HCT116 (cell line): ENCODE measurements at regions not wholly inside any gene's neighbourhood (a gene's known extent, or its start where the extent isn't known, plus 50 kb on each side); places are given as distances from the start of the nearest gene placed in this dataset.

Source experiments
- ATAC-seq: fragments of 200-7000 bp; cut with Tn5 transposase; 2 replicates; pipeline ENCODE4 v1.9.1; 2020; ENCODE audit warnings: mild to moderate bottlenecking, moderate library complexity
- BruUV-seq: library from RNA; stranded (reverse); fragments of 400-500 nt; replicated peaks from 2 replicates; lab custom pipeline; 2021; lab: Mats Ljungman, UMichigan
- CTCF ChIA-PET: fragments of 300-600 bp; sonication (Branson Sonifier 250); formaldehyde crosslinking; loops from one replicate; lab custom pipeline; 2021; ENCODE audit warnings: antibody characterized with exemption; lab: Charles Lee
- POLR2A ChIA-PET: fragments of 300-600, 350-600 bp; sonication (Branson Sonifier 250); formaldehyde crosslinking; loops from one replicate; lab custom pipeline; 2021; ENCODE audit warnings: antibody characterized with exemption; lab: Charles Lee
- RAD21 ChIA-PET, 2 experiments: fragments of 300-600 bp; sonication (Branson Sonifier 250); formaldehyde crosslinking; loops; one replicate each; lab custom pipeline; 2023; ENCODE audit warnings: low total read pairs in 2 of 2; ENCODE audit not compliant: uncharacterized antibody in 2 of 2, unreplicated experiment in 2 of 2, low non-redundant PET in 1 of 2; lab: Charles Lee
- DNase-seq: peaks from one replicate; pipeline ENCODE4 v3.0.0-alpha.2; 2010; ENCODE audit warnings: low read depth, low spot score
- H2AFZ ChIP-seq: fragments of 200-600 bp; shearing (Covaris generic), sonication (generic); 2 replicates; pipeline ENCODE4 v1.6.1; 2017; ENCODE audit warnings: low read depth, mixed run types, mixed read lengths, antibody characterized with exemption, low read length; ENCODE audit not compliant: poor library complexity, severe bottlenecking
- H3K27ac ChIP-seq: 2 replicates; pipeline ENCODE4 v1.5.1; 2012; ENCODE audit warnings: low read depth, low read length
- H3K27me3 ChIP-seq: fragments of 200-600 bp; sonication (generic); 2 replicates; pipeline ENCODE4 v1.6.1; 2016; ENCODE audit warnings: mixed run types, low read length, mixed read lengths; ENCODE audit not compliant: insufficient read depth
- H3K36me3 ChIP-seq, 2 experiments: fragments of 200-500 bp in 1 of 2; fragments of 200-600 bp in 1 of 2; sonication (Bioruptor generic) in 1 of 2; sonication (generic) in 1 of 2; 2 replicates each; pipeline versions ENCODE4 v1.5.1 to v1.6.1; 2014 to 2016; ENCODE audit warnings: low read length in 2 of 2, inconsistent platforms in 1 of 2, mixed read lengths in 1 of 2, mixed run types in 1 of 2; ENCODE audit not compliant: insufficient read depth in 2 of 2, control insufficient read depth in 1 of 2
- H3K4me1 ChIP-seq, 2 experiments: fragments of 200-600 bp in 1 of 2; sonication (generic) in 1 of 2; 2 replicates each; pipeline versions ENCODE4 v1.5.1 to v1.6.1; 2012 to 2017; ENCODE audit warnings: low read length in 2 of 2, inconsistent platforms in 1 of 2, mild to moderate bottlenecking in 1 of 2, mixed read lengths in 1 of 2, mixed run types in 1 of 2, moderate library complexity in 1 of 2; ENCODE audit not compliant: insufficient read depth in 2 of 2, control insufficient read depth in 1 of 2
- H3K4me2 ChIP-seq: fragments of 200-600 bp; sonication (generic); 2 replicates; pipeline ENCODE4 v1.6.1; 2017; ENCODE audit warnings: mixed run types, low read length, mixed read lengths
- H3K4me3 ChIP-seq, 2 experiments: fragments of 200-600 bp in 1 of 2; sonication (generic) in 1 of 2; replicated peaks in 1 of 2; 2 replicates each; pipeline ENCODE4 v1.5.1; 2011 to 2016; ENCODE audit warnings: low read length in 2 of 2, control low read depth in 1 of 2, low read depth in 1 of 2, mild to moderate bottlenecking in 1 of 2, mixed read lengths in 1 of 2, mixed run types in 1 of 2
- H3K79me2 ChIP-seq: fragments of 200-600 bp; sonication (generic); 2 replicates; pipeline ENCODE4 v1.6.1; 2017; ENCODE audit warnings: mild to moderate bottlenecking, mixed run types, low read length, moderate library complexity, mixed read lengths; ENCODE audit not compliant: insufficient read depth
- H3K9ac ChIP-seq: fragments of 200-600 bp; sonication (generic); 2 replicates; pipeline ENCODE4 v1.6.1; 2016; ENCODE audit warnings: low read length, mixed read lengths
- H3K9me2 ChIP-seq: fragments of 200-600 bp; sonication (generic), shearing (Covaris generic); 2 replicates; pipeline ENCODE4 v1.6.1; 2017; ENCODE audit warnings: mixed run types, mild to moderate bottlenecking, moderate library complexity; ENCODE audit not compliant: insufficient read depth
- H3K9me3 ChIP-seq, 2 experiments: fragments of 200-500 bp in 1 of 2; fragments of 200-600 bp in 1 of 2; sonication (Bioruptor generic) in 1 of 2; sonication (generic) in 1 of 2; 2 replicates each; pipeline ENCODE4 v1.6.1; 2014 to 2017; ENCODE audit warnings: low read length in 2 of 2, mixed read lengths in 2 of 2, inconsistent platforms in 1 of 2, low read depth in 1 of 2, mild to moderate bottlenecking in 1 of 2, mixed run types in 1 of 2, moderate library complexity in 1 of 2; ENCODE audit not compliant: control insufficient read depth in 1 of 2, insufficient read depth in 1 of 2
- H4K20me1 ChIP-seq: fragments of 200-600 bp; sonication (generic), shearing (Covaris generic); 2 replicates; pipeline ENCODE4 v1.6.1; 2017; ENCODE audit warnings: mixed run types, mild to moderate bottlenecking, moderate library complexity; ENCODE audit not compliant: insufficient read depth
- ELF1 ChIP-seq: IDR thresholded peaks from 2 replicates; pipeline ENCODE4 v1.6.1; 2012; ENCODE audit warnings: low read depth, borderline replicate concordance
- EZH2 ChIP-seq: fragments of 200-600 bp; sonication (generic); IDR thresholded peaks from 2 replicates; pipeline ENCODE4 v1.6.1; 2017; ENCODE audit warnings: antibody characterized with exemption, mixed run types
- EZH2phosphoT487 ChIP-seq: fragments of 200-600 bp; IDR thresholded peaks from 2 replicates; pipeline ENCODE4 v1.6.1; 2018; ENCODE audit warnings: antibody characterized with exemption, borderline replicate concordance
- POLR2AphosphoS5 ChIP-seq: IDR thresholded peaks from 2 replicates; pipeline ENCODE4 v1.6.1; 2011; ENCODE audit warnings: mild to moderate bottlenecking, low read depth, low read length, moderate library complexity
- SP1 ChIP-seq: IDR thresholded peaks from 2 replicates; pipeline ENCODE4 v1.6.1; 2012; ENCODE audit warnings: low read depth
- TCF7L2 ChIP-seq: IDR thresholded peaks from 2 replicates; pipeline ENCODE4 v1.7.0; 2011; ENCODE audit warnings: borderline replicate concordance, inconsistent platforms; ENCODE audit not compliant: insufficient read depth, insufficient read length; ENCODE audit errors: extremely low read depth
- ZNF274 ChIP-seq: fragments of 200-500 bp; sonication (Bioruptor generic); IDR thresholded peaks from 2 replicates; pipeline ENCODE4 v1.6.1; 2014; ENCODE audit warnings: mild to moderate bottlenecking, low read depth, low read length, inconsistent platforms
- intact Hi-C: fragments of 100-400 bp; cut with micrococcal nuclease; formaldehyde crosslinking; loops from 2 replicates; pipeline ENCODE4 v1.10.0; 2022
- TF ChIP-seq, protein P1 (sequence below): IDR thresholded peaks from 2 replicates; pipeline ENCODE4 v1.6.1; 2012
- TF ChIP-seq, protein P2 (sequence below): IDR thresholded peaks from 2 replicates; pipeline ENCODE4 v1.6.1; 2012; ENCODE audit warnings: low read depth

DNA sequence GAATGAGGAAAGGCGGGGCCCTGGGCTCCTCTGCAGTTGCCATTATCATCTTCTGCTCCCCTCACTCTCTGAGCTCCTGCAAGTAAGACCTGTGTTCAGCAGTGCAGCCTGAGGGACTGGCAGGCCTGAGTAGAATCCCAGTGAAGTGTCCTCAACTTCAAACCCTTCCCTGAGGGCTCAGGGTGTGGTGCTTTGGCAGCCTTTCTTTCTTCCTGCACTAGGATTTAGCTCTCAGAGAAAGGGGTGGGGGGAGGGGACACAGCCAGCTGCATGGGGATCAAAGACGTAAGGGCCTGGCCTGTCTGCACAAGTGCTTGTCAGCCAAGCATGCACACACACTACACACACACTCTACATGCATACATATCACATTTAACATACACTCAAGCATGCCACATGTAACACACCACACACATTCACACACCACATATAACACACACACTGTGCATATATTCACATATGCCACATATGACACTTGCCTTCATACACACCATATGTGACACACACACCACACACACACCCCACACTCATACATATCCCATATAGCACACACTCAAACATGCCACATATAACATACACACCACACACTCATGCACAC lies 223.4 kb upstream of the RPL34 start:
- H3K27ac ChIP-seq, result no peak overlapping the region
- RAD21 ChIA-PET, result no interaction called here
- DNase-seq (no peak), ATAC-seq (no peak)
- no TSS peak for BruUV-seq
- no peak overlapping the region for H3K4me2 ChIP-seq
- no peaks in the 10 kb centered on the region for H3K9me2 ChIP-seq
- H3K4me1 ChIP-seq, result no peaks in the 10 kb centered on the region; a peak in 1 of 4 replicates
- H4K20me1 ChIP-seq, result no peaks in the 10 kb centered on the region
- no peak overlapping the region for H3K4me3 ChIP-seq
- intact Hi-C loops, result no loop called here
- H2AFZ ChIP-seq, result no peak overlapping the region
- peaks cover 20% of the 10 kb centered on the region for H3K27me3 ChIP-seq
- no peaks in the 10 kb centered on the region for H3K9me3 ChIP-seq
- no peak for TF ChIP-seq POLR2AphosphoS5
- TF ChIP-seq TCF7L2, result no peak
- TF ChIP-seq ZNF274, result no peak
- TF ChIP-seq, protein P1, sequence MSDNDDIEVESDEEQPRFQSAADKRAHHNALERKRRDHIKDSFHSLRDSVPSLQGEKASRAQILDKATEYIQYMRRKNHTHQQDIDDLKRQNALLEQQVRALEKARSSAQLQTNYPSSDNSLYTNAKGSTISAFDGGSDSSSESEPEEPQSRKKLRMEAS, result no peak
- no peak for TF ChIP-seq EZH2
- TF ChIP-seq SP1, result no peak
- TF ChIP-seq, protein P2, sequence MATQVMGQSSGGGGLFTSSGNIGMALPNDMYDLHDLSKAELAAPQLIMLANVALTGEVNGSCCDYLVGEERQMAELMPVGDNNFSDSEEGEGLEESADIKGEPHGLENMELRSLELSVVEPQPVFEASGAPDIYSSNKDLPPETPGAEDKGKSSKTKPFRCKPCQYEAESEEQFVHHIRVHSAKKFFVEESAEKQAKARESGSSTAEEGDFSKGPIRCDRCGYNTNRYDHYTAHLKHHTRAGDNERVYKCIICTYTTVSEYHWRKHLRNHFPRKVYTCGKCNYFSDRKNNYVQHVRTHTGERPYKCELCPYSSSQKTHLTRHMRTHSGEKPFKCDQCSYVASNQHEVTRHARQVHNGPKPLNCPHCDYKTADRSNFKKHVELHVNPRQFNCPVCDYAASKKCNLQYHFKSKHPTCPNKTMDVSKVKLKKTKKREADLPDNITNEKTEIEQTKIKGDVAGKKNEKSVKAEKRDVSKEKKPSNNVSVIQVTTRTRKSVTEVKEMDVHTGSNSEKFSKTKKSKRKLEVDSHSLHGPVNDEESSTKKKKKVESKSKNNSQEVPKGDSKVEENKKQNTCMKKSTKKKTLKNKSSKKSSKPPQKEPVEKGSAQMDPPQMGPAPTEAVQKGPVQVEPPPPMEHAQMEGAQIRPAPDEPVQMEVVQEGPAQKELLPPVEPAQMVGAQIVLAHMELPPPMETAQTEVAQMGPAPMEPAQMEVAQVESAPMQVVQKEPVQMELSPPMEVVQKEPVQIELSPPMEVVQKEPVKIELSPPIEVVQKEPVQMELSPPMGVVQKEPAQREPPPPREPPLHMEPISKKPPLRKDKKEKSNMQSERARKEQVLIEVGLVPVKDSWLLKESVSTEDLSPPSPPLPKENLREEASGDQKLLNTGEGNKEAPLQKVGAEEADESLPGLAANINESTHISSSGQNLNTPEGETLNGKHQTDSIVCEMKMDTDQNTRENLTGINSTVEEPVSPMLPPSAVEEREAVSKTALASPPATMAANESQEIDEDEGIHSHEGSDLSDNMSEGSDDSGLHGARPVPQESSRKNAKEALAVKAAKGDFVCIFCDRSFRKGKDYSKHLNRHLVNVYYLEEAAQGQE, result no peak
- TF ChIP-seq ELF1, result no peak
- TF ChIP-seq EZH2phosphoT487, result no peak
- no peak overlapping the region for H3K9ac ChIP-seq
- POLR2A ChIA-PET, result no interaction called here
- H3K79me2 ChIP-seq, result no peaks in the 10 kb centered on the region
- H3K36me3 ChIP-seq, result no peaks in the 10 kb centered on the region
- CTCF ChIA-PET, result no interaction called here
